Astrocyte (in vitro differentiated cells and primary cell): ENCODE measurements at regions not wholly inside any gene's neighbourhood (a gene's known extent, or its start where the extent isn't known, plus 50 kb on each side); places are given as distances from the start of the nearest gene placed in this dataset.

Experiments used
- EZH2 ChIP-seq: IDR thresholded peaks from 2 replicates; pipeline ENCODE4 v1.6.1; 2012; ENCODE audit warnings: mild to moderate bottlenecking, low read length, inconsistent platforms; ENCODE audit not compliant: insufficient read depth
- TF ChIP-seq, protein P1 (sequence below): IDR thresholded peaks from 2 replicates; pipeline ENCODE4 v1.5.1; 2011; ENCODE audit warnings: low read depth, mild to moderate bottlenecking, inconsistent platforms, low read length, moderate library complexity; ENCODE audit not compliant: insufficient read depth

DNA sequence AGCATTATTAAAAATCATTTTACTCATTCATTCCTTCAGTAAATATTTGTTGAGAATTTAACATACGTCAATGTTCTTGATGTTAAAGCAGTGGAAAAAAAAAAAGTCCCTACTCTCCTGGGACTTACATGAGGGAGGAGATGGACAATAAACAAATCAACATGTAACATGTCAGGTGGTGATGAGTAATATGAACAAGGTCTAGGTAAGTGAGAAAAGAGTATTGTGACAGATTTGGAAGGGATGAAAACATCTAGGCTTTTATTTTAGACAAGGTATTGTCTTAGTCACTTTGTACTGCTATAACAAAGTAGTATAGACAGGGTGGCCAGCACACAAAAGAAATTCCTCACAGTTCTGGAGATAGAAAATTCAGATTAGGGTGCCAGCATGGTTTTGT is 167.2 kb downstream of the FSCB start:
- TF ChIP-seq, protein P1, sequence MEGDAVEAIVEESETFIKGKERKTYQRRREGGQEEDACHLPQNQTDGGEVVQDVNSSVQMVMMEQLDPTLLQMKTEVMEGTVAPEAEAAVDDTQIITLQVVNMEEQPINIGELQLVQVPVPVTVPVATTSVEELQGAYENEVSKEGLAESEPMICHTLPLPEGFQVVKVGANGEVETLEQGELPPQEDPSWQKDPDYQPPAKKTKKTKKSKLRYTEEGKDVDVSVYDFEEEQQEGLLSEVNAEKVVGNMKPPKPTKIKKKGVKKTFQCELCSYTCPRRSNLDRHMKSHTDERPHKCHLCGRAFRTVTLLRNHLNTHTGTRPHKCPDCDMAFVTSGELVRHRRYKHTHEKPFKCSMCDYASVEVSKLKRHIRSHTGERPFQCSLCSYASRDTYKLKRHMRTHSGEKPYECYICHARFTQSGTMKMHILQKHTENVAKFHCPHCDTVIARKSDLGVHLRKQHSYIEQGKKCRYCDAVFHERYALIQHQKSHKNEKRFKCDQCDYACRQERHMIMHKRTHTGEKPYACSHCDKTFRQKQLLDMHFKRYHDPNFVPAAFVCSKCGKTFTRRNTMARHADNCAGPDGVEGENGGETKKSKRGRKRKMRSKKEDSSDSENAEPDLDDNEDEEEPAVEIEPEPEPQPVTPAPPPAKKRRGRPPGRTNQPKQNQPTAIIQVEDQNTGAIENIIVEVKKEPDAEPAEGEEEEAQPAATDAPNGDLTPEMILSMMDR, result no peak
- no peak for TF ChIP-seq EZH2
